K562 (cell line): ENCODE measurements at regions not wholly inside any gene's neighbourhood (a gene's known extent, or its start where the extent isn't known, plus 50 kb on each side); places are given as distances from the start of the nearest gene placed in this dataset.
A peak's percentile ranks its signal among the peaks of the same experiment; 100 is the strongest.

ENCODE experiments used
- ATAC-seq: fragments of 200-7000 bp; cut with Tn5 transposase; 3 replicates; pipeline ENCODE4 v1.9.1; 2020; ENCODE audit warnings: moderate library complexity
- BruUV-seq: library from RNA; stranded (reverse); fragments of 400-500 nt; replicated peaks from 2 replicates; lab custom pipeline; 2021; lab: Mats Ljungman, UMichigan
- CTCF ChIA-PET: fragments of 300-600 bp; formaldehyde crosslinking; extraction: SDS; loops from one replicate; lab custom pipeline; 2021; ENCODE audit warnings: low intra/inter-chr PET ratio; lab: Yijun Ruan, JAX
- POLR2A ChIA-PET: fragments of 300-600, 350-650 bp; sonication (Branson Sonifier 250); formaldehyde crosslinking; extraction: SDS; loops from one replicate; lab custom pipeline; 2021; ENCODE audit warnings: antibody characterized with exemption, inconsistent platforms; lab: Yijun Ruan, JAX
- DNase-seq, 4 experiments: peaks; one replicate each; pipeline versions ENCODE4 v3.0.0 to v3.0.0-alpha.2; 2011 to 2018; ENCODE audit warnings: low spot score in 3 of 4, mixed read lengths in 3 of 4; ENCODE audit errors: extremely low read depth in 1 of 4
- FAIRE-seq: peaks from 2 replicates; lab custom pipeline; 2011; peaks lifted over from hg19 to GRCh38; lab: Jason Lieb, UNC
- H2AFZ ChIP-seq: 2 replicates; pipeline ENCODE4 v1.6.0; 2011; ENCODE audit warnings: low read depth, low read length, control low read depth, inconsistent platforms
- H3K27ac ChIP-seq: fragments of 200-600 bp; 3 replicates; pipeline ENCODE4 v1.8.0; 2011; ENCODE audit warnings: low read depth, mild to moderate bottlenecking, control low read depth, inconsistent platforms, low read length, moderate library complexity, mixed read lengths; ENCODE audit errors: extremely low read depth
- H3K27me3 ChIP-seq, 2 experiments: fragments of 300-600 bp in 1 of 2; 2 replicates in 1 of 2; 3 replicates in 1 of 2; pipeline versions ENCODE4 v1.6.0 to v1.8.0; 2011; ENCODE audit warnings: inconsistent platforms in 2 of 2, low read length in 2 of 2, mild to moderate bottlenecking in 1 of 2, mixed read lengths in 1 of 2, moderate library complexity in 1 of 2; ENCODE audit not compliant: control insufficient read depth in 2 of 2, insufficient read depth in 2 of 2
- H3K36me3 ChIP-seq: fragments of 300-600 bp; 3 replicates; pipeline ENCODE4 v1.8.0; 2011; ENCODE audit warnings: mild to moderate bottlenecking, low read length, inconsistent platforms; ENCODE audit not compliant: control insufficient read depth, insufficient read depth
- H3K4me1 ChIP-seq, 2 experiments: fragments of 200-600 bp in 1 of 2; replicated peaks in 1 of 2; 2 replicates in 1 of 2; 3 replicates in 1 of 2; pipeline versions ENCODE4 v1.5.1 to v1.8.0; 2011; ENCODE audit warnings: inconsistent platforms in 2 of 2, low read length in 2 of 2, mild to moderate bottlenecking in 1 of 2, mixed read lengths in 1 of 2, moderate library complexity in 1 of 2; ENCODE audit not compliant: control insufficient read depth in 2 of 2, insufficient read depth in 2 of 2
- H3K4me2 ChIP-seq: 2 replicates; pipeline ENCODE4 v1.6.1; 2011; ENCODE audit warnings: low read length, control low read depth, inconsistent platforms, mixed read lengths; ENCODE audit not compliant: insufficient read depth
- H3K4me3 ChIP-seq: fragments of 200-600 bp; sonication (generic), shearing (Covaris generic); 2 replicates; pipeline ENCODE4 v1.5.1; 2016; ENCODE audit warnings: control low read depth, inconsistent platforms
- H3K79me2 ChIP-seq: fragments of 200-600 bp; 3 replicates; pipeline ENCODE4 v1.8.0; 2011; ENCODE audit warnings: low read length, inconsistent platforms; ENCODE audit not compliant: control insufficient read depth, insufficient read depth
- H3K9ac ChIP-seq, 2 experiments: 2 replicates each; pipeline versions ENCODE4 v1.6.0 to v1.6.1; 2011; ENCODE audit warnings: low read depth in 2 of 2, low read length in 2 of 2, control low read depth in 1 of 2, inconsistent platforms in 1 of 2, mild to moderate bottlenecking in 1 of 2, mixed read lengths in 1 of 2; ENCODE audit not compliant: insufficient read depth in 1 of 2
- H3K9me1 ChIP-seq: one replicate; pipeline ENCODE4 v1.6.0; 2011; ENCODE audit warnings: inconsistent platforms, mild to moderate bottlenecking, low read length, moderate library complexity; ENCODE audit not compliant: control insufficient read depth, insufficient read depth
- H3K9me3 ChIP-seq: replicated peaks from 2 replicates; pipeline ENCODE4 v1.5.1; 2011; ENCODE audit warnings: low read depth, low read length, inconsistent platforms; ENCODE audit not compliant: control insufficient read depth, insufficient read depth
- H4K20me1 ChIP-seq: replicated peaks from 2 replicates; pipeline ENCODE4 v1.6.1; 2011; ENCODE audit warnings: low read length, inconsistent platforms, mixed read lengths; ENCODE audit not compliant: control insufficient read depth, insufficient read depth
- LEF1 ChIP-seq: fragments of 450-650 bp; IDR thresholded peaks from 2 replicates; pipeline ENCODE4 v1.6.1; 2016; ENCODE audit warnings: mild to moderate bottlenecking
- PYGO2 ChIP-seq: fragments of 450-650 bp; IDR thresholded peaks from 2 replicates; pipeline ENCODE4 v1.6.1; 2016; ENCODE audit warnings: mild to moderate bottlenecking, missing genetic modification characterization, moderate library complexity, missing compliant biosample characterization
- TAF1 ChIP-seq: IDR thresholded peaks from 2 replicates; pipeline ENCODE4 v1.6.1; 2011; ENCODE audit warnings: mild to moderate bottlenecking, low read length, moderate library complexity; ENCODE audit not compliant: insufficient read depth, control insufficient read depth, severe bottlenecking; ENCODE audit errors: extremely low read depth
- WGBS: fragments of 100-300 bp; shearing (Covaris generic); methylation state at CpG from one replicate; pipeline ENCODE4 v1.1.6; 2016; ENCODE audit warnings: low coverage, mixed read lengths; ENCODE audit not compliant: insufficient coverage; ENCODE audit errors: missing lambda C conversion rate; 5-methylcytosine and 5-hydroxymethylcytosine counted together
- in situ Hi-C: fragments of 300-500 bp; cut with MboI; formaldehyde crosslinking; loops from 4 replicates; pipeline ENCODE4 v1.15.0; 2018; ENCODE audit warnings: inconsistent platforms, mixed read lengths
- intact Hi-C: fragments of 100-400 bp; cut with micrococcal nuclease; formaldehyde crosslinking; loops from 2 replicates; pipeline ENCODE4 v1.14.2; 2022
- TF ChIP-seq, protein P1 (sequence below): fragments of 450-650 bp; IDR thresholded peaks from 2 replicates; pipeline ENCODE4 v1.6.1; 2017; ENCODE audit warnings: mild to moderate bottlenecking, moderate library complexity
- TF ChIP-seq, protein P2 (sequence below): fragments of 450-650 bp; formaldehyde crosslinking; IDR thresholded peaks from 2 replicates; pipeline ENCODE4 v1.4.0; 2020; ENCODE audit warnings: mild to moderate bottlenecking, moderate library complexity
- TF ChIP-seq, protein P3 (sequence below): fragments of 250-450 bp; sonication (Bioruptor Pico); IDR thresholded peaks from 2 replicates; pipeline ENCODE4 v1.5.0; 2020; ENCODE audit warnings: mild to moderate bottlenecking
- TF ChIP-seq, protein P4 (sequence below): fragments of 200-400 bp; formaldehyde crosslinking; IDR thresholded peaks from 2 replicates; pipeline ENCODE4 v1.6.1; 2017; ENCODE audit warnings: mild to moderate bottlenecking, low read depth, low read length, moderate library complexity
- TF ChIP-seq, protein P5 (sequence below), 2 experiments: fragments of 450-650 bp in 1 of 2; sonication (generic) in 1 of 2; formaldehyde crosslinking; conservative IDR thresholded peaks; 2 replicates each; pipeline versions ENCODE4 v1.4.0 to v1.8.1; 2020 to 2022; ENCODE audit warnings: mild to moderate bottlenecking in 1 of 2, missing genetic modification reagents in 1 of 2

DNA sequence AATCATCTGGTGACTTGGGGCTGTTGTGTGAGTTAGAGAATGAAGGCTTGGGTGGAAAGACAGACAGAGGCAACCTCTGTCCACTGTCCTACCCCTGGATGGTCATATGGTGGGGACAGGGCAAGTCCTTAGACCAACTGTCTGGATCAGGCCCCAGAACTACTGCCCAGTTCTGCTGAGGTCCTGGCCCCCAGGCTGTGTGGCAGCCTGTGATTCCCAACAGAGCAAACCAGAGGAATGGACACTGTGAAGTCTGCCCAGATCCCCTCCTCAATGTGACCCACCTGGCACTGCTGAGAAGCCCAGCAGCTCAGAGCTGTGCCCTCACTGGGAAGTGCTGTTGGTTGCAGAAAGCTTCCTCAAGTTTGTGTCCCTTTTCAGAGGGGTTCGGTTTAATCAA is 69.0 kb downstream of the GGTLC2 start:
- Histone ChIP-seq H3K79me2 (no peaks in the 10 kb centered on the region), H3K9me3 (no peaks in the 10 kb centered on the region), H2AFZ (no peak overlapping the region), H3K4me2 (no peak overlapping the region), H3K9me1 (no peaks in the 10 kb centered on the region), H3K4me1 (no peaks in the 10 kb centered on the region; a peak in 1 of 5 replicates), H3K27ac (no peak overlapping the region), H4K20me1 (peaks cover 39% of the 10 kb centered on the region), H3K27me3 (peaks cover 3 to 20% of the 10 kb centered on the region in 2 experiments; a peak in 2 of 5 replicates), H3K9ac (no peak overlapping the region), H3K36me3 (no peaks in the 10 kb centered on the region), H3K4me3 (no peak overlapping the region)
- intact Hi-C loops, result loop anchor here (5.0 kb wide), 1 partner anchor 41 kb away; no protein-coding TSS in a partner anchor
- BruUV-seq, result no TSS peak
- no peak for ATAC-seq
- TF ChIP-seq, protein P1, sequence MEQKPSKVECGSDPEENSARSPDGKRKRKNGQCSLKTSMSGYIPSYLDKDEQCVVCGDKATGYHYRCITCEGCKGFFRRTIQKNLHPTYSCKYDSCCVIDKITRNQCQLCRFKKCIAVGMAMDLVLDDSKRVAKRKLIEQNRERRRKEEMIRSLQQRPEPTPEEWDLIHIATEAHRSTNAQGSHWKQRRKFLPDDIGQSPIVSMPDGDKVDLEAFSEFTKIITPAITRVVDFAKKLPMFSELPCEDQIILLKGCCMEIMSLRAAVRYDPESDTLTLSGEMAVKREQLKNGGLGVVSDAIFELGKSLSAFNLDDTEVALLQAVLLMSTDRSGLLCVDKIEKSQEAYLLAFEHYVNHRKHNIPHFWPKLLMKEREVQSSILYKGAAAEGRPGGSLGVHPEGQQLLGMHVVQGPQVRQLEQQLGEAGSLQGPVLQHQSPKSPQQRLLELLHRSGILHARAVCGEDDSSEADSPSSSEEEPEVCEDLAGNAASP, result no peak
- TF ChIP-seq, protein P2, sequence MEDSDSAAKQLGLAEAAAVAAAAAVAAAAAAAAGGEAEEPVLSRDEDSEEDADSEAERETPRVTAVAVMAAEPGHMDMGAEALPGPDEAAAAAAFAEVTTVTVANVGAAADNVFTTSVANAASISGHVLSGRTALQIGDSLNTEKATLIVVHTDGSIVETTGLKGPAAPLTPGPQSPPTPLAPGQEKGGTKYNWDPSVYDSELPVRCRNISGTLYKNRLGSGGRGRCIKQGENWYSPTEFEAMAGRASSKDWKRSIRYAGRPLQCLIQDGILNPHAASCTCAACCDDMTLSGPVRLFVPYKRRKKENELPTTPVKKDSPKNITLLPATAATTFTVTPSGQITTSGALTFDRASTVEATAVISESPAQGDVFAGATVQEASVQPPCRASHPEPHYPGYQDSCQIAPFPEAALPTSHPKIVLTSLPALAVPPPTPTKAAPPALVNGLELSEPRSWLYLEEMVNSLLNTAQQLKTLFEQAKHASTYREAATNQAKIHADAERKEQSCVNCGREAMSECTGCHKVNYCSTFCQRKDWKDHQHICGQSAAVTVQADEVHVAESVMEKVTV (CRISPR knock-in tag), result no peak
- TF ChIP-seq, protein P3, sequence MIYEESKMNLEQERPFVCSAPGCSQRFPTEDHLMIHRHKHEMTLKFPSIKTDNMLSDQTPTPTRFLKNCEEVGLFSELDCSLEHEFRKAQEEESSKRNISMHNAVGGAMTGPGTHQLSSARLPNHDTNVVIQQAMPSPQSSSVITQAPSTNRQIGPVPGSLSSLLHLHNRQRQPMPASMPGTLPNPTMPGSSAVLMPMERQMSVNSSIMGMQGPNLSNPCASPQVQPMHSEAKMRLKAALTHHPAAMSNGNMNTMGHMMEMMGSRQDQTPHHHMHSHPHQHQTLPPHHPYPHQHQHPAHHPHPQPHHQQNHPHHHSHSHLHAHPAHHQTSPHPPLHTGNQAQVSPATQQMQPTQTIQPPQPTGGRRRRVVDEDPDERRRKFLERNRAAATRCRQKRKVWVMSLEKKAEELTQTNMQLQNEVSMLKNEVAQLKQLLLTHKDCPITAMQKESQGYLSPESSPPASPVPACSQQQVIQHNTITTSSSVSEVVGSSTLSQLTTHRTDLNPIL, result no peak
- no peak for TF ChIP-seq TAF1
- TF ChIP-seq, protein P4, sequence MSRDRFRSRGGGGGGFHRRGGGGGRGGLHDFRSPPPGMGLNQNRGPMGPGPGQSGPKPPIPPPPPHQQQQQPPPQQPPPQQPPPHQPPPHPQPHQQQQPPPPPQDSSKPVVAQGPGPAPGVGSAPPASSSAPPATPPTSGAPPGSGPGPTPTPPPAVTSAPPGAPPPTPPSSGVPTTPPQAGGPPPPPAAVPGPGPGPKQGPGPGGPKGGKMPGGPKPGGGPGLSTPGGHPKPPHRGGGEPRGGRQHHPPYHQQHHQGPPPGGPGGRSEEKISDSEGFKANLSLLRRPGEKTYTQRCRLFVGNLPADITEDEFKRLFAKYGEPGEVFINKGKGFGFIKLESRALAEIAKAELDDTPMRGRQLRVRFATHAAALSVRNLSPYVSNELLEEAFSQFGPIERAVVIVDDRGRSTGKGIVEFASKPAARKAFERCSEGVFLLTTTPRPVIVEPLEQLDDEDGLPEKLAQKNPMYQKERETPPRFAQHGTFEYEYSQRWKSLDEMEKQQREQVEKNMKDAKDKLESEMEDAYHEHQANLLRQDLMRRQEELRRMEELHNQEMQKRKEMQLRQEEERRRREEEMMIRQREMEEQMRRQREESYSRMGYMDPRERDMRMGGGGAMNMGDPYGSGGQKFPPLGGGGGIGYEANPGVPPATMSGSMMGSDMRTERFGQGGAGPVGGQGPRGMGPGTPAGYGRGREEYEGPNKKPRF, result no peak
- no peak for TF ChIP-seq PYGO2 (tag)
- TF ChIP-seq, protein P5, sequence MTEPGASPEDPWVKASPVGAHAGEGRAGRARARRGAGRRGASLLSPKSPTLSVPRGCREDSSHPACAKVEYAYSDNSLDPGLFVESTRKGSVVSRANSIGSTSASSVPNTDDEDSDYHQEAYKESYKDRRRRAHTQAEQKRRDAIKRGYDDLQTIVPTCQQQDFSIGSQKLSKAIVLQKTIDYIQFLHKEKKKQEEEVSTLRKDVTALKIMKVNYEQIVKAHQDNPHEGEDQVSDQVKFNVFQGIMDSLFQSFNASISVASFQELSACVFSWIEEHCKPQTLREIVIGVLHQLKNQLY (CRISPR knock-in tag; conservative IDR thresholded peaks at IDR 0.05), result 0 out of 4 replicates have a peak, but pooled peaks of 1 of the 2 experiments have one; percentile 44
- TF ChIP-seq LEF1, result no peak
- ChIA-PET CTCF (interaction anchor here (0.6 kb wide), 1 partner anchor 368 kb away, joined by 3 read pairs; no protein-coding TSS in a partner anchor), POLR2A (interaction anchor here (0.6 to 4.9 kb wide), 10 partner anchors 8 to 978 kb away, joined by 3 to 33 read pairs (median 4); no protein-coding TSS in a partner anchor)
- peak in 1 of 4 experiments; percentile 37 for DNase-seq
- no peak for FAIRE-seq
- 1% methylated on average over 1 of the region's 1 CpG for WGBS
- in situ Hi-C loops, result no loop called here
